Stimulated activated CD4-positive, alpha-beta T cell treated with anti-CD3 and anti-CD28 coated beads, Interleukin-4, amount 100 ng/mL, for 1 hour (primary cell): ENCODE measurements at regions not wholly inside any gene's neighbourhood (a gene's known extent, or its start where the extent isn't known, plus 50 kb on each side); places are given as distances from the start of the nearest gene placed in this dataset.
A peak's percentile ranks its signal among the peaks of the same experiment; 100 is the strongest.
"Not testable (repeated sequence)": the region's sequence is repeated elsewhere in the genome, so short reads cannot be mapped to it uniquely, and the experiment has no call there.

ENCODE experiments used
- DNase-seq: peaks from one replicate; pipeline ENCODE4 v3.0.0-alpha.2; 2020

DNA sequence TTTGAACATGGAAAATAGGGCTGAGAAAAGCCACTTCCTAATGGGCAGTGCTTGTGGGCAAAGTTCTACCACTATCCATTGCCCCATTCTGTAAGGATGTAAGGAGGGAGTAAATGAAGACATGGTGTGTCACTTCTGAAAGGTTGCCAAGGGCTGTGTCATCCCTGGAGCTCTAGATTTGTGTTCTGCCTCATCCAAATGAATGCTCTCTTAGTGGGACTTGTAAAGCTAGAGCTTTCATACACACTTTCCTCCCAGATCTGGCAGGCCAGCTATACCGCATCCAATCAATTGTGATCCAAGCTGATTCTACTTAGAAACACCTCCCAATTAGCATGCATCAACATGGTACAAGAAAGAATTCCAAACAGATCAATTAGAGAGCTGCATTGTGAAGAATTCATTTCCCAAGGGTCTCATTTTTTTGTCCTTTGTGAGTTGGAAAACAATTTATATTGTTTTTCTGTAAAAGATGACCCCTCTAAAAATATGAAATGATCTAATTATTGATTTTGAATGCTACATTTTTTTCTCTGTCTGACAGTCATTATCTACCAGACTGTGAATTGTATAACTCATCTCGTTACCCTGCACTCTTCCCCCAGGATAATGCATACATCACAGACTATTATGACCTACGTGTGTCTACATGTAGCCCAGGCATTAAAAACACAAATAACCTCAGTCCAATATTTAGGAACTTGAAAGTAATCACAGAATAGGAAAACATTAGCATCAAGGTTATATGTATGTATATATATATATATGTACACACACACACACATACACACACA is 117.1 kb upstream of the DUSP10 start:
- DNase-seq, result no peak

DNA sequence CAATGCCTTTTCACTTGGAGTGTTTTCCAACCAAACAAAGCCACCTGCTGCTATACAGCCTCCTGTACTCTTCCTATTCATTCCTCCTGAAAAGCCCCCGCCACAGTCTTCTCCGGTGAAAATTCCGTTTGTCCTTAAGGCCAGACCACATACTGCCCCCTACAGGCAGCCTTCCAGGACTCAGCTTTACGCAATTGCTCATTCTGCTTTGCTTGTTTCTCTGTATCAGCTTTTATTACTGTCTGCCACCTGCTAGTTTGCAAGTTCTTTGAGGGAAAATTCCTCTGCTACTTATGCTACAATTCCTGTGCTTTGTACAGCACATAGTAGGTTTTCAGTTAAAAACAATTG is 115.2 kb upstream of the DUSP10 start:
- not testable (repeated sequence) for DNase-seq

DNA sequence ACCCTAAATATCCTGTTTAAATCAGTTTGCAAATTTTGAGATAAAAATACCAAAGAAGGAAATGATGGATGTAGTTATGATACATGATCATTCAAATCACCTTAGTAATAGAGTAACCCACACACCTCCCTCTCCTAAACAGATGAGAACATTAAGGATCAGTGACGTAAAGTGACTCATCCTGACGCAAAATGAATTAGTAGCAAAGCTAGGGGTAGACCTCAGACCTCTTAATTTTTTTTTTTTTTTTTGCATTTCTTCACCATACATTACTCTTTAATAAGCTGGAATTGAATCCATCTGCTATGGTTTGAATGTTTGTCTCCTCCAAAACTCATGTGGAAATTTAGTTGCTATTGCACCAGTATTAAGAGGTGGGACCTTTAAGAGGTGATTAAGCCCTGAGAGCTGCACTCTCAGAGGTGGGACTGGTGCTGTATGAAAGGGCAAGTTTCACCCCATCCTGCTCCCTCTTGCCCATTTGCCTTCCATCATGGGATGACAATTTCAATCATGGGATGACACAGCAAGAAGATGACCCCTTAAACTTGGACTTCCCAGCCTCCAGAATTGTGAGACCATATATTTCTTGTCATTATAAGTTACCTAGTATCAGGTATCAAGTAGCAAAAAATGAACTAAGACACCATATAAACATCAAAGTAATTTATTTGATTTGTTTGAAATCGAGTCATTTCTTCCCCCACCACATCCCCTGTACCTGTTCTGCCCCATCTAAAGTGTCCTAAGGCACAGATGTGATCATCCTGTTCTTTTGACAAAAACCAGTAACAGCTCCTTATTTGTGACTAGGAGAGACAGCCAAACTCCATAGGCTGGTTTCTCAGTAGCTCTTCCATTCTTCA is 114.6 kb upstream of the DUSP10 start:
- DNase-seq, result no peak

DNA sequence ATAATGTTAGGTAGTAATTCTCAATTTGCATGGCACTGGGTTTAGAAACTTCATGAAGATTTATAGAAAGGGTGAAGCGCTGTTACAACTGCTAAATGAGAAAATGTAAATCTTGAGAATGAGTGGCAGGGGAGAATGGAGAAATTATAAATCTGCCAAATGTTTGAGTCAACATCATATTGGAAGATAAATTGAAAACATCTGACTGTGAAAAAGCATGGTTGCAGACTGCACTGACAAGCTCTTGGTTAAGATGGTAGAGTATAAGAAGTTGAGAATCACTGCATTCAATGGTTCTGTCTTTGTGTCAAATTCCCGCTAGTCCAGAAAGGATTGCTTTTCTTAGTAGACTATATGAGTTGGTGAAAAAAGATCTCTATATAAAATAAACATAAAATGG is 113.3 kb upstream of the DUSP10 start:
- DNase-seq, result no peak

DNA sequence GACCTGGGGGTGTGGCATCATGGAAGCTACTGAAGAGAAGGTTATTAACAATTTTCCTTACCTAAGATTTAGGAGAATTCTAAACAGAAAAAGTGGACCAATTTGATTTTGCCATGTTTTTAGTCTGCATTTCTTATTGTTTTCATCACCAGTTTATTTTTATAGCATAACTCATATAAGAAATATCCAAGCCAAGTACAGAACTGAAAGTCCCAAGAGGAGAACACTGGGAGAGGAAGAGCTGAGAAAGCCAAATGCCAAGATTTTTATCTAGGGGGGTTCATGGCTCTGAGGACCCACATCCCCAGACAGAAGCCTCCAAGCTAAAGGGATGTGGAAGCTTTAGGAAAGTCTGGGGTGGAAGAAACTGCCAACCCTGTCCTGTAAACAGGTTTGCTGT is 109.4 kb upstream of the DUSP10 start:
- no peak for DNase-seq

DNA sequence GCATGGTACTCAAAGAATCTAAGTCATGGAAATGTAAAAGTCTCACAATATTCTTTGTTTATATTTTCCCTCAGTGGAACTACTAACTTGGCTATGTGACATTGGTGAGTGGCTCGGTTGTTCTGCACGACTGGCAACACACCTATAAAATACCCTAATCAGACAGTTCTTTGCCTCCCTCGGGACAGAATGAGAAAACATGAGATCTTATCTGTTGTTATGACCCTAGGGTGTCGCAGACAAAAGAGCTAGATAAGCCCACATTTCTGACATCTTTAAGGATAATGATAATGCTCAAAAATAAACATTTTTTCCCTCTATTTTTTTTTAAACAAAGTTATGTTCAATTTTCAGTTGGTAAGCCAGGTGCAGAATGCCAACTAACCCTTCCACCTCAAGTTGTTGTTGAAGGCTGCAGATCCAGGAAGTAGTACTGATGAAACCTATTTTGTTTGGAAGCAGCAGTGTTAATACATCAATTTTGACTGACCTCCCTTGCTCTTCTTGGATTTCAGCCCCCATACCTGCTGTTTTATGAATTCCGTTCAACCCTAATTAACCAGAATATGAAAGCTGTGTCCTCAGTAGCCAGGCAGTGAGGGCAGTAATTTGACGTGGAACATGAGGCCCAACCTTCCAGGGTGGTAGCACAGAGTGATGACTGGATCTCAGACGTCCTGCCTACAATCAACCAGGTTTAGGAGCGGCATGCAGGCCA is 108.7 kb upstream of the DUSP10 start:
- DNase-seq, result no peak

DNA sequence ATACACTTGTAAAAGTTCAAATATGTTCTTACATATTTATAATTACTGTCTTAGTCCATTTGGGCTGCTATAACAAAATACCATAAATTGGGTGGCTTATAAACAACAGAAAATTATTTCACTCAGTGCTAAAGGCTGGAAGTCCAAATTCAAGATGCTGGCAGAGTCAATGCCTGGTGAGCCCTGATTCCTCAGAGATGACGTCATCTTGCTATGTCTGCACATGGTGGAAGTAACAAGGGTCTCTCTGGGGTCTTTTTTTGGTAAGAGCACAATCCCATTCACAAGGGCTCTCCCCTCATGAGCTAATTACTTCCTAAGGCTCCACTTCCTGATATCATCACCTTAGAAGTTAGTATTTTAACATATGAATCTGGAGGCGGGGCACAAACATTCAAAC is 108.0 kb upstream of the DUSP10 start:
- no peak for DNase-seq

DNA sequence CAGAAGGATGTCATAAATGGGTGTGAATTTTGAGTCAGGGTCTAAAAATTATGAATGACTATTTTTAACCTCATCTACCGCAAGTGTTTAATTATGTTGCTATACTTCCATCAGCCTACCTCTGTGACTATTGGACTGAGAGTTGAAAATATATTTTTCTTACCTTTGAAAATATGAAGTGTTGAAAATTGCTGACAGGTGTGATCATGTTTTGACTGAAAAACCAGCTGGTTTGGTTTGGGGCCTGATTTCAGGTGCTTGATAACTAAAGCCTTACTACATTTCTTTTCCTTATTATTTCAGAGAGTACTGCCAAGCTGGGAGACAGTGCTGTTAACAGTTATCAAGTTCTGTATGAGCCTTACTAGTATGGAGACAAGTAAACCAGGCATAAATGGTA is 107.2 kb upstream of the DUSP10 start:
- no peak for DNase-seq

DNA sequence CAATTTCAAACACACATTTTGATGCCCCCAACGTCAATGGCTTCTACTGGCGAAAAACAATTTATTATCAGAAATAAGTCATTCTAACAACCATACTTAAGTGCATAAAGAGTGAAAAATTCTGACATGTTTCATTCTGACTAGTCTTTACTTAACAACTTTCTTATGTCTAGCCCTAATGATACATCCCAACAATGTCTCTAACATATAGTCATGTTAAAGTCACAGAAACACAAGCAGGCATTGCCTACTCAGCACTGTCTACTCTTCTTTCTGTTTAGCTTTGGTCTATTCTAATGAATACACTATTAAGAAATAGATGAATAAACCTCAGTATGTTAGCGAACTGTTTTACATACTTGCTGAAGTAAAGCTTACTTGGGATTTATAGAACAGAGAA is 105.8 kb upstream of the DUSP10 start:
- no peak for DNase-seq

DNA sequence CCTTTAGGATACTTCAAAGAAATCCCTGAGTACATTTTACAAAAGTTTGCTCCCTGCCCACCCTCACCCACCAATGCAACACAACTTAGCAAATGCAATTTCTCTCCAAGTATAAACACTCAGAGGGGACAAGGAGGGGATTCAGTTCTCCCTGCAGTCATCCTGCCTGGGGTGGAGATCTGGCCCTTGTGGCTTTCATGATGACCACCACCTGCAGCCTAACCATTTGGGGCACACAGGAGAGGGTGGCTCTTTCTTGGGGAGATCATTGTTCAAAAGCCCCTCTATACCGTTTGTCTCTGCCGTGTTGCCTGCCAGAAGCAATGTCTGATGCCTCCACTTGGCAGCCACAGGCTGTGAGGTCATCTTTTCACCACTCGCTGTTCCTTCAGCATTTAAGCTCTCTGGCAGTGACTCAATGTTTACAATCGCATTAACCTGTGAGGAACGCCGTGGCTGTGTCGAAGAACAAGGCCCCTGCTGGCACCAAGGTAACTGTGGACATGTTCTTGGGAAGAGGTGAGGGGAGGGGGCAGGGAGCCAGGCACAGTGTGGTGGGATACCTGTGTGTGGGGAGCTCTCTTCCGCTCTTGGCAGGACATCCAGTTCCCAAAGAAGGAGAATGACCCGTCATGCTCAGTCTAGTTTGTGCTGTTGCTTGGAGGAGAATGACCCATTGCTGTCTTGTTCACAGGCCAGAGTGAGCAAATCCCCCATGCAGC is 103.9 kb upstream of the DUSP10 start:
- DNase-seq, result no peak

DNA sequence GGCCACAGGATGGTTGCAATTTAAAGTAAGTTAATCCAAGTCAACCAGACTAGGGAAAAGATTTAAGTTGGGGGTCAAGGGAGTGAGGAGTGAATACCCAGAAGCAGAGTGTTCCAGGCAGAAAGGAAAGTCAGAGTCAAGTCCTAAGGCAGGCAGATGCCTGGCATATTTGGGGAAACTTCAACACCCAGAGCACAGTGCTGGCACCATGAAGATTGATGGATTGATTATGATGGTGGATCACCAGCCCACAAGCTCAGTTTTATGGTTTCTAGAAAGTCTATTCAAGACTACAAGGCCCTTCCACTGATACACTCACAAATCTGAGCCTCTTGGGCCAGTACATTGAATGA is 100.1 kb upstream of the DUSP10 start:
- no peak for DNase-seq

DNA sequence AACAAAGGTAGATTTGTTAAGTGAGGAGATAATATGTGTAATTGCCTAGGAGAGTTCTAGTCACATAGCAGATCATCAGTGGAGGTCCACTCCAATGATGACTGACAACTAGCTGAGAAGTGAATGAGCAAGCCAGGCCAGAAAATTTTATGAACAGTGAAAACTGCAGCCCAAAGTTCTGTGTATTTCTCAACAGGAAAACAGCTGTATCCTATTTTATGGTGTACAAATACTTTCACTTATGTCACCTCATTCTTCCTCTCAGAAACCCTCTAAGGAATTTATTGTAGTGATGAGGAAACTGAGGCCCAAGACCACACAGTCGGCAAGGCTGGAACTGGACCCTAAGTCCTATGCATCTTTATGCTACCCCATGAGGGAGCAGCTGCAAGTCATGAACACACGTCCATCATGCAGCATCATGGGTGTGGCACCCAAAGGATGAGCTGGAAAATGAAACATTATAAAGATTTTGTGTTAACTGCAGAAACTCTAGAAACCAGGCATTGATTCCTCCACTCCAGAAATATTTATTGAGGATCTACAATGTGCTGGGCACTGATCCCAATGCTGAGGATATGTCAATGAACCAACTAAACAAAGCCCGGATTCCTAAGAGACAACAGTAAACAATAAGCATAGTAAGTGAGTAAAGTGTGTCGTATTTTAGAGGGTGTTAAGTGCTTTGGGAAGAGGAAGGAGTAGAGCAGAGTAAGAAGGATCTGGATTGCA is 99.5 kb upstream of the DUSP10 start:
- DNase-seq, result no peak

DNA sequence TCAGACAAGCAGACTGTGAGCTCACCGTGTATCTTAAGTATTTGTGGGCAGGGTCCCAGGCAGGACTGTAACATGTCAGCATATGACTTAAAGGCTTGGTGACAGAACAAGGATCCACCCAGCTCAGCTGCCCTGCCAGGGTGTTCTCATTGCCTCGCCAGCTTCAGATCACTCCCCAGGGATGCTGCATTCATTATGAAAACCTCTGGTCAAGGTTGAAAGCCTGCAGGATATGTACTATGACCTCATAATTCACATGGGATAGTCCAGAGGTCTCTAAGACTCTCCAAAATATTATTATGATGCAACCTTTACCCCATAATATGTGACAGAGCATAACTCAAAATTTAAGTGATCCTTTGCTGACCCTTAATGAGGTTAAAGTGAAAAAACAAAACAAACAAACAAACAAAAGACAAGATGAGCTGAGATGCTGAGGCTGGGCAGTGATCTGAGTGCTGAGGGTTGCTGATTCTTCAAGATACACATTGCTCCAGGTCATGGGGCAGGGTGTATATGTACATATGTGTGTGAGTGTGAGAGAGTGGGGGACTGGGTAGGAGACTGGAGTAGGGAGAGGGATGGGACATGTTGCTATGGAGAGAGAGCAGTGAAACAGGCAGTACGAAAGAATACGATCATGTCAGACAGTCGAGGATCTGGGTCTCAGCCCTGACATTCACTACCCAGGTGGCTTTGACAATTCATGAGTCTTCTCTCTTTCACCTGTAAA is 98.8 kb upstream of the DUSP10 start:
- no peak for DNase-seq

DNA sequence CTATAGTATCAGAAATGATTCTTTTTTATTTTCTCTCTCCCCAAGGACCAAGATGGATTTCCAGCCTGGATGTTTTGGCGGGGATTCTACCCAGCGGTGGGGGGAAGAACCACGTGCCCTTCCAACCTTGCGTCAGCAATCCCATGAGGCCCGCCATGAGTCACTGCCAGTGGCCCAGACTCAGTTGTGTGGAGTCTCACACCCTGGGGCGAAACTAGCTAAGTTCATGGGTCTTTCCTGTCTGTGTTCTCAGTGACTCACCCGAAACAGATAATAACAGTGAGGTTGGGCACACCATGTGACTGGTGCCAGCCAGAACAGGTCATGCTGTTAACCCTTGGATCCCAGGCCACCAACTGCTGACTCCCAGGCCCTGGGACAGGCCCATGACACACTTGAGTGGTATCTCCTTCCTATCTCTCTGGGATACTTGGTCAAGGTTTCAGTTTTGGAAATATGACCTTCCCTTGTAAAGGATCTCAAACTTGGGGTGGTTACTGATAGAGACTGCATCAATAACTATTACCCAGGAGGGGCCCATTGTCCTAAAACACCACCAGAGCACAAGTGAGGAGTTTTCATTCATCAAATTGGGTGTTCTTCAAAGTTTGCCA is 98.0 kb upstream of the DUSP10 start:
- DNase-seq, result peak; percentile 75

DNA sequence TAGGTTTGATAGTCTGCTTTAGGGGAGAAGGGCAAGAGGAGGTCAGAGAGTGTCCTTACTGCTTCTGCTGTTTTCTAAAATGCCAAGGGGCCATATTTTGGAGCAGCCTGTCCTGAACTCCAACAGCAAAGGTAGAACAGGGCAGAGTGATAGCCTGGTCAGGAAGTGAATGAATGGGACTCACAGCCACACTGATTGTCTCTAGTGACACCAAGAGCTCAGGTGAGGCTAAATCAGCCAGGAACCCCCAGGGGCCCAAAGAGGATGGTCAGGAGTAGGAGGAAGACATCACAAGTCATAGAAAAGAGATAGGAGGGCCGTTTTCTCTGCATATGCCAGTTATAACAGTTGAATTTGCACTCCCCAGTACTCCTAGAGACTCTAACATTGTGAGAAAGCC is 97.4 kb upstream of the DUSP10 start:
- DNase-seq, result no peak

DNA sequence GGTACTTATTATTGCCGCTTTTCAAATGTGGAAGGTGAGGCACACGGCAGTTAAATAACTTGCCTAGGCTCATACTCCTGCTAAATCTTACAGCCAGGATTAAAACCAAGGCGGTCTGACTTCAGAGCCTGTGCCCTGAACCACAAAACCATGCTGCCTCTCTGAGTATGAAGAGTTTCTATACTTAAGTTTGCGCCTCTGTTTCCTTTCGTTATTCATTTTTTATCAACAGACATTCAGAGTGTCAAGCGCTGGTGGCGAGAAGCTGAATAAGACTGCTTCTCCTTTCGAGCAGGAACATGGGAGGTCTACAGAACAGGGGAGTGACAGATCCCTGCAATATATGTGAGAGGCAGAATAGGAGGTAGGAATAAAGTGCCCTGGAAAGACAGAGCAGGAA is 96.0 kb upstream of the DUSP10 start:
- DNase-seq, result peak; percentile 30

DNA sequence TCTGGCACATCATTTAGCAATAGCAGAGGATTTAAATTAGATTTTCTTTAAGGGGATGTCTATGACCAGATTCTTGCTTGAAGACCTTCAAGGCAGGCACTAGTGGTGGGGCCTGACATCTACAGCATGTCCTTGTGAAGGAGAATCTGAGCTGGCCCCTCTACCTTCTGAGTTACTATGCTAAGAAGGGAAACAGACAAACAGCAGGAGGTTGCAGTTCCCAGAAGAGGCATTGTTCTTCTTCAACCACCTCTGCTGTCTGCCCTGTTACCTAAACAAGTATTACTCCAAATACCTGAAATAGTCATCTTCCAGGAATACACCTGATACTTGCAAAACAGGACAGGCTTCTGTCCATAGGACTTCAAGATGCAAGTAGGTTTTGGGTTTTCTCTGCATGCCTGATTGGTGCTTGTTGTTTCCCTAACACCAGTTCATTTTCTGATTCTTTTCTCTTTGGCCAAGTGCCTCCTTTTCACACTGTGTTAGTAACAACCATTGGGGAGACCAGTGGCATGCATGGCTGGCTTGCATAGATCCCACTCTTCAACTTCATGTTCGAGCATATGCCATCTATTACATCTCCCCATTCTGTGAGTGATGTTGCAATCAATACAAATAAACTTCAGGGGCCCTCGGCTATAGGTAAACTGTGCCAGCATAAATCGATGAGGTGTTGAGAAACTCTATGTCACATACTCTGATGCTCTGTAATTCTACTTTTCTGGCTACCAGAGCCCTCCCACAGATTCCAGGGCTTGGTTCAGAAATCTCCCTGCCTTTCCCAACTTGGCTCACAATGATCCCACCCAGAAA is 93.0 kb upstream of the DUSP10 start:
- DNase-seq, result no peak

DNA sequence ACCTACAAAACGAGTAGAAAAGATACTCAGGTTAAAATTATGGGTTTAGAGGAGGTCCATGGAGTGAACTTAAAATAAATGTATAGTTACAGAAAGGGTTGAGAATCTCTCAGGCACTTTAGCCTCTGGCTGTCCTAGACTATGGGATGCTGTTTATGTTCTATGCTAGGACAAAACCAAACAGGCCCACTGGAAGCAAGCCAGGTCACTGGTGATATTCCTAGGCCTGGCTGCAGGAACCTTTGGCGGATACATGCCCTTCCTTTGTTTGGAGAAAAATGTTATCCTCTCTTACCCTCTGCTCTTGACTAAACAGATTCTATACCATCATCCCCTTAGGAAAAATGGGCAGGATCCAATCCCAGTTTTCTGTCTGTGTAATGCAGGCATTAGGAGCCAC is 90.7 kb upstream of the DUSP10 start:
- DNase-seq, result no peak

DNA sequence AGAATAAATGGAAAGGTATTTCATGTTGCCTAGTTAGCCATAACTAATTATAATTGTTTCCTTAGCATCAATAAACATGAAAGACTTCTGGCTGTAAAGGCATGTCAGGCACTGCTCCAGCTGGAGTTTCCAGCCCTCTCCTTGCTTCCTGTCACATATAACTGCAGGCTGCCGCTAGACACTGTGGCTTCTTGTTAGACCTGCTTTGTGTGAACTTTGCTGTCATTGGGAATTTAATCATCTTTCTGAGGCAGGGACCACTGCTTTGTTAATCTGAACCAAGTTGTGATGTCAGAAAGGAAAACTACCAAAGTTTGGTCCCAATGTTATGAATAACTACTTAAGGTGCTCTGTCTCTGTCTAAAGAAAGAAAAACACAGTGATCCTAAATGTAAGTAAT is 90.3 kb upstream of the DUSP10 start:
- DNase-seq, result no peak

DNA sequence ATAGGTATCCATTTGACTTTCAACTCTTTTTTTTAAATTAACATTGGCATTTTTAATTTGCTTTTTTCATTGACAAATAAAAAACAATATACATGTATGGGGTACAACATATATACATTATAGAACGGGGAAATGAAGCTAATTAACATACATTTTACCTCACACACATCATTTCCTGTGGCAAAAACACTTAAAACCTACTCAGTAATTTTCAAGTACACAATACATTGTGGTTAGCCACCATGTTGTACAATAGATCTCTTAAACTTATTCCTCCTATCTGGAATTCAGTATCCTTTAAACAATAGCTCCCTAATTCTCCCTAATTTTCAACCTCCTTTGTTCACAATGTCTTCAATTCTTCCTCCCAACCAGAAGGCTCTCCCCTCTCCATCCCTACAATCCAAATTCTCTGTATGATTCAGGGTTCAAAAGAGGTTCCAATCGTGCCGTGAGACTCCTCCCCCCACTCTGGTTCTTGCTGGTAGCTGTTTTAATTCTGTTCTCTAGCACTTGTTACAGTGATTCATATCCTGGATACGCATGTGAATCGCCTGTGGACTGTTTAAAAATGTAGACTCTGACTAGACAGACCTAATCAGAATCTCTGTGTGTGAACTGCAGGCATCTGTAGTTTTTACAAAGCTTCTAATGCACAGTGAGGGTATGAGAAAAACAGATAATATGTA is 87.6 kb upstream of the DUSP10 start:
- peak; percentile 47 for DNase-seq
